H1 (cell line): ENCODE measurements at regions not wholly inside any gene's neighbourhood (a gene's known extent, or its start where the extent isn't known, plus 50 kb on each side); places are given as distances from the start of the nearest gene placed in this dataset.

Experiments
- GTF2F1 ChIP-seq: IDR thresholded peaks from 2 replicates; pipeline ENCODE4 v1.6.1; 2012; ENCODE audit warnings: low read depth, low read length, improper control_type of control experiment, borderline replicate concordance
- NANOG ChIP-seq: IDR thresholded peaks from 2 replicates; pipeline ENCODE4 v1.6.1; 2011; ENCODE audit warnings: low read length, low read depth, mild to moderate bottlenecking, inconsistent platforms; ENCODE audit not compliant: insufficient read depth, poor library complexity, severe bottlenecking
- SRF ChIP-seq: IDR thresholded peaks from 2 replicates; pipeline ENCODE4 v1.6.1; 2011; ENCODE audit warnings: mild to moderate bottlenecking, low read depth, low read length, moderate library complexity

DNA sequence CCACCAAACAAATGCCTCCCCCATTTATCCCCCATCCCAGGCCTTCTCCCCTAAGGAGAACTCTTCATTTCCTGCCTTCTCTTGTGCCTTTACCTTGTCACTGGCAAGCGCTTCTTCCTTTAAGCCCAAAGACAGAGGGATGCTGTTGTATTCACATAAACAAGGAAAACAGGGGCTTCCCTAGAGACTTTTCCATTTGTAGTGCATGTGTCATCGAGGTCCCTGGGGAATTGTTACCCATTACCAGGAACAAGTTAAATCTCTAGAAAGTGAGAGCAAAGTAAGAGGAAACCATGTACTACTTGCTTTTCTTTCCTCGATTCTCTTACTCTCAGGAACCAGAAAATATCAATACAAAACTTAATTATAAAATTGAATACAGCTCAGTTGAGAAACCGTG, 114.4 kb upstream of the DPT start (continued):
- TF ChIP-seq GTF2F1 (no peak), SRF (no peak), NANOG (no peak)
